ENCODE measurements at regions not wholly inside any gene's neighbourhood (a gene's known extent, or its start where the extent isn't known, plus 50 kb on each side); places are given as distances from the start of the nearest gene placed in this dataset.
"Not testable (repeated sequence)": the region's sequence is repeated elsewhere in the genome, so short reads cannot be mapped to it uniquely, and the experiment has no call there.

GRCh38 chr6:14292119-14292518 lies 174.5 kb downstream of the CD83 start:
- no peak overlapping the region for H3K4me3 Mint-ChIP-seq
- H3K27ac Mint-ChIP-seq = no peak overlapping the region
- ChIA-PET POLR2A (interaction anchor here (1.1 kb wide), 1 partner anchor 41 kb away, joined by 3 read pairs; no protein-coding TSS in a partner anchor), CTCF (no interaction called here)
- peaks cover 0 to 3% (median 0%) of the 10 kb centered on the region in 11 donors for H3K9me3 Mint-ChIP-seq
- peaks cover 0 to 3% (median 0%) of the 10 kb centered on the region in 5 donors for H3K27me3 Mint-ChIP-seq
- H3K9me3 ChIP-seq (ENCODE audit: control insufficient read depth in 2 of 3, low read length in 3 of 3) = no peaks in the 10 kb centered on the region
- no peak for ATAC-seq
- DNase-seq = no peak
- no peak overlapping the region for H3K4me3 ChIP-seq (ENCODE audit: low read length)
- no peaks in the 10 kb centered on the region for H3K4me1 ChIP-seq (ENCODE audit: control insufficient read depth in 2 of 2, insufficient read depth in 2 of 2, low read length in 2 of 2)
- H3K36me3 ChIP-seq (ENCODE audit: control insufficient read depth in 2 of 3, insufficient read depth in 3 of 3, low read length in 3 of 3) = no peaks in the 10 kb centered on the region
- intact Hi-C loops (cut with micrococcal nuclease) = no loop called here
- H3K27me3 ChIP-seq (ENCODE audit: control insufficient read depth in 2 of 2, insufficient read depth in 2 of 2, low read length in 2 of 2) = no peaks in the 10 kb centered on the region
- peaks cover 7 to 15% (median 13%) of the 10 kb centered on the region in 7 donors for H3K4me1 Mint-ChIP-seq
- no peaks in the 10 kb centered on the region for H3K36me3 Mint-ChIP-seq
- no peak overlapping the region for H3K27ac ChIP-seq (ENCODE audit: low read depth, low read length)

- Mint-ChIP-seq H3K36me3 (no peaks in the 10 kb centered on the region), H3K4me3 (no peak overlapping the region), H3K9me3 (no peaks in the 10 kb centered on the region), H3K4me1 (peaks cover 7 to 14% (median 12%) of the 10 kb centered on the region in 7 donors), H3K27me3 (peaks cover 0 to 3% (median 0%) of the 10 kb centered on the region in 5 donors), H3K27ac (no peak overlapping the region)
- no peaks in the 10 kb centered on the region for H3K36me3 ChIP-seq (ENCODE audit: control insufficient read depth in 2 of 3, insufficient read depth in 3 of 3, low read length in 3 of 3)
- no peak overlapping the region for H3K4me3 ChIP-seq (ENCODE audit: low read length)
- ATAC-seq = no peak
- no peaks in the 10 kb centered on the region for H3K9me3 ChIP-seq (ENCODE audit: control insufficient read depth in 2 of 3, low read length in 3 of 3)
- intact Hi-C loops (cut with micrococcal nuclease) = no loop called here
- no peaks in the 10 kb centered on the region for H3K27me3 ChIP-seq (ENCODE audit: control insufficient read depth in 2 of 2, insufficient read depth in 2 of 2, low read length in 2 of 2)
- no peak for DNase-seq
- CTCF ChIA-PET = no interaction called here
- no peaks in the 10 kb centered on the region for H3K4me1 ChIP-seq (ENCODE audit: control insufficient read depth in 2 of 2, insufficient read depth in 2 of 2, low read length in 2 of 2)
- no peak overlapping the region for H3K27ac ChIP-seq (ENCODE audit: low read depth, low read length)
- POLR2A ChIA-PET = no interaction called here
Measured at GRCh38 chr6:14294270-14294951, 176.8 kb downstream of the CD83 start.

GRCh38 chr6:14296698-14297097 lies 179.1 kb downstream of the CD83 start:
- H3K9me3 Mint-ChIP-seq; H3K4me1 Mint-ChIP-seq; H3K36me3 Mint-ChIP-seq; ATAC-seq; H3K4me3 Mint-ChIP-seq; H3K4me3 ChIP-seq (ENCODE audit: low read length); H3K27ac Mint-ChIP-seq; H3K4me1 ChIP-seq (ENCODE audit: control insufficient read depth in 2 of 2, insufficient read depth in 2 of 2, low read length in 2 of 2); CTCF ChIA-PET; H3K36me3 ChIP-seq (ENCODE audit: control insufficient read depth in 2 of 3, insufficient read depth in 3 of 3, low read length in 3 of 3); H3K27me3 ChIP-seq (ENCODE audit: control insufficient read depth in 2 of 2, insufficient read depth in 2 of 2, low read length in 2 of 2); H3K27me3 Mint-ChIP-seq; H3K9me3 ChIP-seq (ENCODE audit: control insufficient read depth in 2 of 3, low read length in 3 of 3); H3K27ac ChIP-seq (ENCODE audit: low read depth, low read length); intact Hi-C loops (cut with micrococcal nuclease); DNase-seq: not testable (repeated sequence)
- POLR2A ChIA-PET = interaction anchor here (0.6 kb wide), 1 partner anchor 27 kb away, joined by 11 read pairs; no protein-coding TSS in a partner anchor

GRCh38 chr6:14297118-14297517 lies 179.5 kb downstream of the CD83 start:
- H3K4me1 ChIP-seq (ENCODE audit: control insufficient read depth in 2 of 2, insufficient read depth in 2 of 2, low read length in 2 of 2); CTCF ChIA-PET; H3K9me3 ChIP-seq (ENCODE audit: control insufficient read depth in 2 of 3, low read length in 3 of 3); ATAC-seq; H3K27ac Mint-ChIP-seq; intact Hi-C loops (cut with micrococcal nuclease); H3K27ac ChIP-seq (ENCODE audit: low read depth, low read length); H3K4me1 Mint-ChIP-seq; H3K4me3 ChIP-seq (ENCODE audit: low read length); DNase-seq; H3K9me3 Mint-ChIP-seq; H3K27me3 ChIP-seq (ENCODE audit: control insufficient read depth in 2 of 2, insufficient read depth in 2 of 2, low read length in 2 of 2); H3K36me3 ChIP-seq (ENCODE audit: control insufficient read depth in 2 of 3, insufficient read depth in 3 of 3, low read length in 3 of 3); H3K27me3 Mint-ChIP-seq; H3K36me3 Mint-ChIP-seq; H3K4me3 Mint-ChIP-seq: not testable (repeated sequence)
- POLR2A ChIA-PET = interaction anchor here (0.6 kb wide), 1 partner anchor 27 kb away, joined by 11 read pairs; no protein-coding TSS in a partner anchor

GRCh38 chr6:14300189-14300588 lies 182.6 kb downstream of the CD83 start:
- H3K4me3 ChIP-seq (ENCODE audit: low read length); H3K27ac ChIP-seq (ENCODE audit: low read depth, low read length); H3K4me3 Mint-ChIP-seq; H3K9me3 ChIP-seq (ENCODE audit: control insufficient read depth in 2 of 3, low read length in 3 of 3); ATAC-seq; CTCF ChIA-PET; H3K27me3 ChIP-seq (ENCODE audit: control insufficient read depth in 2 of 2, insufficient read depth in 2 of 2, low read length in 2 of 2); H3K4me1 ChIP-seq (ENCODE audit: control insufficient read depth in 2 of 2, insufficient read depth in 2 of 2, low read length in 2 of 2); H3K9me3 Mint-ChIP-seq; DNase-seq; H3K4me1 Mint-ChIP-seq; H3K36me3 ChIP-seq (ENCODE audit: control insufficient read depth in 2 of 3, insufficient read depth in 3 of 3, low read length in 3 of 3); H3K27me3 Mint-ChIP-seq; H3K27ac Mint-ChIP-seq; intact Hi-C loops (cut with micrococcal nuclease); H3K36me3 Mint-ChIP-seq: not testable (repeated sequence)
- POLR2A ChIA-PET = interaction anchor here (0.5 kb wide), 1 partner anchor 906 kb away, joined by 3 read pairs; no protein-coding TSS in a partner anchor

GRCh38 chr6:14300721-14301120 lies 183.1 kb downstream of the CD83 start:
- H3K9me3 ChIP-seq (ENCODE audit: control insufficient read depth in 2 of 3, low read length in 3 of 3); H3K27me3 Mint-ChIP-seq; intact Hi-C loops (cut with micrococcal nuclease); CTCF ChIA-PET; H3K4me1 ChIP-seq (ENCODE audit: control insufficient read depth in 2 of 2, insufficient read depth in 2 of 2, low read length in 2 of 2); H3K36me3 Mint-ChIP-seq; ATAC-seq; H3K36me3 ChIP-seq (ENCODE audit: control insufficient read depth in 2 of 3, insufficient read depth in 3 of 3, low read length in 3 of 3); H3K9me3 Mint-ChIP-seq; H3K27ac ChIP-seq (ENCODE audit: low read depth, low read length); H3K27me3 ChIP-seq (ENCODE audit: control insufficient read depth in 2 of 2, insufficient read depth in 2 of 2, low read length in 2 of 2); H3K4me1 Mint-ChIP-seq; DNase-seq; H3K27ac Mint-ChIP-seq; H3K4me3 ChIP-seq (ENCODE audit: low read length); POLR2A ChIA-PET: not testable (repeated sequence)
- peak overlapping the region in 1 of 10 donors; percentile 17 for H3K4me3 Mint-ChIP-seq

- intact Hi-C loops (cut with micrococcal nuclease); DNase-seq; POLR2A ChIA-PET; H3K27me3 Mint-ChIP-seq; H3K27ac ChIP-seq (ENCODE audit: low read depth, low read length); CTCF ChIA-PET; H3K4me1 ChIP-seq (ENCODE audit: control insufficient read depth in 2 of 2, insufficient read depth in 2 of 2, low read length in 2 of 2); H3K27me3 ChIP-seq (ENCODE audit: control insufficient read depth in 2 of 2, insufficient read depth in 2 of 2, low read length in 2 of 2); H3K4me3 Mint-ChIP-seq; H3K4me3 ChIP-seq (ENCODE audit: low read length); H3K4me1 Mint-ChIP-seq; H3K36me3 ChIP-seq (ENCODE audit: control insufficient read depth in 2 of 3, insufficient read depth in 3 of 3, low read length in 3 of 3); ATAC-seq; H3K36me3 Mint-ChIP-seq; H3K9me3 Mint-ChIP-seq; H3K27ac Mint-ChIP-seq; H3K9me3 ChIP-seq (ENCODE audit: control insufficient read depth in 2 of 3, low read length in 3 of 3): not testable (repeated sequence)
Measured at GRCh38 chr6:14301477-14301876, 183.9 kb downstream of the CD83 start.

Measured in naive thymus-derived CD4-positive, alpha-beta T cell (primary cell).